GM13976 (cell line): ENCODE measurements at regions not wholly inside any gene's neighbourhood (a gene's known extent, or its start where the extent isn't known, plus 50 kb on each side); places are given as distances from the start of the nearest gene placed in this dataset.

Source experiments
- DNase-seq: peaks from one replicate; pipeline ENCODE4 v3.0.0; 2012; ENCODE audit warnings: low spot score
- CTCF ChIP-seq: IDR thresholded peaks from 2 replicates; pipeline ENCODE4 v1.5.1; 2012; ENCODE audit warnings: borderline replicate concordance, mild to moderate bottlenecking; ENCODE audit not compliant: insufficient read depth; ENCODE audit errors: extremely low read depth, missing control alignments, control extremely low read depth
- in situ Hi-C: fragments of 300-500 bp; cut with MboI; formaldehyde crosslinking; loops from one replicate; pipeline ENCODE4 v1.12.0; 2022; ENCODE audit warnings: low sequenced_read_pairs, mixed read lengths, inconsistent platforms; ENCODE audit not compliant: unreplicated experiment

DNA sequence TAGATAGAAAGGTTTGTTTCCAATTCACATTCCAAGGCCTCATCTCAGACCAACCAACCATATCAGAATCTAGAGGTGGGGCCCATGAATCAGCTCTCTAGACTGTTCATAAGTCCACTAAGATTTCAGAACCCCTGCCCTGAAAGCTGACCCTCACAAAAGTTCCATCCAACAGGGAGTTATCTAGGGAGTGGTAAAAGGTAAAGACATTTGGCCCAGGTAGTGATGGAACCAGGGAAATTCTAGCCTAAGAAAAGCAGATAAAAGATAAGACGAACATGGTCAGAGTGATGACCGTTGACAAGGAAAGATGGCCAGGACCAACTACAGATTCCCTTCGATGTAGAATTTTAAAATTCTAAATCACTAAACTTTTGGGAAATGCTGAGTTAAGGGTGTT, 198.0 kb upstream of the NEBL start:
- no peak for TF ChIP-seq CTCF
- in situ Hi-C loops: loop anchor here (25.0 kb wide), 1 partner anchor 392 kb away; no protein-coding TSS in a partner anchor

DNA sequence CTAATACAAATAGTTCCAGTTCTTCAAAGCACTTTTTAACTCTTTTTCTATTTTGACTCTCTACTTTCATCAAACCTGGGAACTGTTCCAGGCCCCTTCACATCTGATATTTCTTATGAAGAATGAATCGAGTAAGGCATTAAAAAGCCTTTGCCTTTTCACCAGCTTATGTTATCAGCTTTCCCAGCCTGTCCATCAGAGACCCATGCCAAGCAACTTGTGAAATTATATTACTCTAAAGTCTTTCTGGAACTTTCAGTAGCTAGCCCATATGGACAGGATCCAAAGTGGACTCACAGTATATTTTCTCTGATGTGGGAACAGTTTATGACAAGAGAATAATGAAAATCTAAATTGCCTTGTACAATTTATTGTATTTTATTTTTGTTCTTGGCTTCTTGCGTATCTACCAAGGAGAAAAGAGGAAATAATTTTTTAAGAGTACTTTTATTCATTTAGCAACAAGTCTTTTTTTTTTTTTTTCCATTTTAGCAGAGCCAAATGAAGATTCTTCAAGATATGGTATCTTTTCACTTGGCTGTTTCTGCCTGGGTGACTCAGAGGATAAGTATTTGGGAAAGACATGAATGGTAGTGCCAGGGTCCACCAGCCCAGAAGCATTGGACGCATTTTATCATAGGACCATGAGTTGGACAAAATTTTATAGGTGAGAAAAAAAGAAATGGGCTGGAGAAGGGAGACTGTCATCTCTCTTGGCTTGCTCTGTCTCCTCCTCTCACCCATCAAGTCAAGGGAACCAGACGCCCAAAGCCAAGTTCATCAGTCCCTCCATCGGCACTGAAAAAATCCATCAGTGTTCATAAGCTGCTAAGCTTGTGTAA, 195.8 kb upstream of the NEBL start:
- in situ Hi-C loops: loop anchor here (25.0 kb wide), 1 partner anchor 394 kb away; no protein-coding TSS in a partner anchor
- DNase-seq: no peak
- no peak for TF ChIP-seq CTCF

More for the DNA sequence above, 198.0 kb upstream of the NEBL start:
- no peak for DNase-seq

DNA sequence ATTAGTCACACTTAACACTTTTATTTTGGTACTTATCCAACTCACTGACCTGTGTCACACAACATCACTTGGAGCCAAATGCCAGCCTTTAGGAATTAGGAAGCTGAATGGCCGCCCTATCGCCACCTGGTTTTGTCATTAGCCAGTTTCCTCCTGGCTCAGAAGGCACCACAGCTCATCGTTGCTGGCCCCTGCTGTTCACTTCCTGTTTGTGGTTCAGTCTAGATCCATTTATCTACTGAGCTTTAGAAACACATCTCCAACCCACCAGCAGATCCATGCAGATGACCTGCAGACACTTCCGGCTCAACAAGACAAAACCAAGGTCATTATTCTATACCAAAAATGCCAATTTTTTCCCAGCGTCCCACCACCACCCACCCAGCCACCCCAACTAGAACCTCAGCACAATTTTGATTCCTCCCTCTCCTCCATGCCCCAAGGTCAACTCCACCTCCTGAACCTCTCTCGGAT, 193.5 kb upstream of the NEBL start:
- no peak for DNase-seq
- in situ Hi-C loops: loop anchor here (25.0 kb wide), 1 partner anchor 397 kb away; no protein-coding TSS in a partner anchor
- no peak for TF ChIP-seq CTCF

- no peak for DNase-seq
- no peak for TF ChIP-seq CTCF
- in situ Hi-C loops: loop anchor here (25.0 kb wide), 1 partner anchor 400 kb away; no protein-coding TSS in a partner anchor
These were observed 190.4 kb upstream of the NEBL start for GRCh38 chr10:21087476-21087875.

DNA sequence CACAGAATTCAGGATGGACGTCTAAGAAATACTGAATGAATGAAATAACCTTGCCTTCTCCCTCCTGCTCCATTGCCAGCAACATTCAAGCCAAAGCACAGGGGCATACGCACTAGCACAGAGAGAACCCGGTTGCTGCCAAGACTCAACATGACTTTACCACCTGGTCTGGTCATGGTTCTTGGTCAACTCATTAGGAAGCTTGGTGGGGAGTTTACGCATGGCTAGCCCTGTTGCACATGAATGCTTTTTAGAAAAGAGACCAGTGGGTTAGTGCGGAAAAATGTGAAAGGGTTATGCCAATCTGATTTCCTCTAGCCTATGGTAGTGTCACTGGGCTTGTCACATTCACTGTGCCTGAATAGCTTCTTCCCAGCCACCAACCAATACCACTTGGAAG, 187.6 kb upstream of the NEBL start:
- in situ Hi-C loops: loop anchor here (25.0 kb wide), 1 partner anchor 403 kb away; no protein-coding TSS in a partner anchor
- TF ChIP-seq CTCF: no peak
- no peak for DNase-seq

DNA sequence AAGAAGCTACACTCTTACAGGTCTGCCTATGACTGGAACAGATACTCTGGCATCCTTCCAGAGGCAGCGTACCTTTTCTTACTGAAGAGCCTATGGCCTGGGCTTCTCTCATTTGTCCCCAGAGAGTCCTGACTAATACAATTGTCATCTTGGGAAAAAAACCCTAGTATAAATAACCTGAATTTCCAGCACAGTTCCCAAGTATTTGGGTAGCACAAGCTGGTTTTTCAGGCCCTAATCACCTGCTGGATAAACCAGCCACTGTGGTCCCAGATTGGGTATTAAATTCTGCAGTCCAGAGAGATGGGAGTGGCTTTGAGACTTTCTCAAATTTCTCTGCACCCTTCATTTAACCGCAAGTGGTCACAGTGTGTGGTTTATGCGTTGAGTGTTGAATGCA, 186.8 kb upstream of the NEBL start:
- in situ Hi-C loops: loop anchor here (25.0 kb wide), 1 partner anchor 403 kb away; no protein-coding TSS in a partner anchor
- DNase-seq: no peak
- TF ChIP-seq CTCF: no peak
